PFSK-1 (cell line): ENCODE measurements at regions not wholly inside any gene's neighbourhood (a gene's known extent, or its start where the extent isn't known, plus 50 kb on each side); places are given as distances from the start of the nearest gene placed in this dataset.

Source experiments
- FOXP2 ChIP-seq: optimal IDR thresholded peaks from 2 replicates; pipeline ENCODE3; 2011; ENCODE audit warnings: borderline replicate concordance, control low read depth, inconsistent platforms; ENCODE audit not compliant: insufficient read depth; ENCODE audit errors: extremely low read length, extremely low read depth
- POLR2AphosphoS5 ChIP-seq: IDR thresholded peaks from 2 replicates; pipeline ENCODE4 v1.6.1; 2012; ENCODE audit warnings: low read depth, mild to moderate bottlenecking, control low read depth, low read length, moderate library complexity
- SIN3A ChIP-seq: IDR thresholded peaks from 2 replicates; pipeline ENCODE4 v1.6.1; 2012; ENCODE audit warnings: mild to moderate bottlenecking, low read length, moderate library complexity, borderline replicate concordance; ENCODE audit not compliant: insufficient read depth
- TAF1 ChIP-seq: IDR thresholded peaks from 2 replicates; pipeline ENCODE4 v1.6.1; 2012; ENCODE audit warnings: low read length, control low read depth, borderline replicate concordance; ENCODE audit not compliant: insufficient read depth
- TF ChIP-seq, protein P1 (sequence below), 2 experiments: IDR thresholded peaks; 2 replicates each; pipeline versions ENCODE4 v1.6.1 to v1.8.0; 2011 to 2012; ENCODE audit warnings: low read depth in 2 of 2, low read length in 2 of 2, control low read depth in 1 of 2, inconsistent platforms in 1 of 2, mild to moderate bottlenecking in 1 of 2, moderate library complexity in 1 of 2; ENCODE audit not compliant: insufficient read depth in 1 of 2

DNA sequence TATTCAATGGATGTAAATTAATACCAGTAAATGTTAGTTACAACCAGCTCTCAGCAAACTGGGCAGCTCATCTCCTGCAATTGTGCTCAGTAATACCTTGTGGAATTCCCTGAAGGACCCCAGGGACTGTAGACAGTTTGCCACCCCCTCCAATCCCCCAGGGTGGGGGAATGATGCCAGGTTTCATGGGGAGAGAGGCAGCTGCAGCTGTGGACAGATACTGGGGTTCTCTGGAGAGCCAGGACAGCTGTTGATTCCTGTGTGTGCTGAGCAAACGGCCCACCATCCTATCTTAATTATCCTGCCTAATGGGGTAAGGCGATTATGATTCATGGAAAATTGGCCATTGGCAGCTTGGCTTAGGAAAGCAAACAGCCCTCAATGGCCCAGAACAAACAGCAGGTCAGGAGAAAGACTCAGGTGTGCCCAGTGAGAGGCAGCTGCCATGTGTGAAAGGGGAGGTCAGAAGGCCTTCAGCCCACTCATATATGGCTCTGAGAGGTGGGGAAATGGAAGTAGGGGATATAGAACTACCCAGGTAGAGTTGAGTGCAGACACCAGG is 148.9 kb upstream of the CTTNBP2NL start:
- TF ChIP-seq TAF1: no peak
- TF ChIP-seq, protein P1, sequence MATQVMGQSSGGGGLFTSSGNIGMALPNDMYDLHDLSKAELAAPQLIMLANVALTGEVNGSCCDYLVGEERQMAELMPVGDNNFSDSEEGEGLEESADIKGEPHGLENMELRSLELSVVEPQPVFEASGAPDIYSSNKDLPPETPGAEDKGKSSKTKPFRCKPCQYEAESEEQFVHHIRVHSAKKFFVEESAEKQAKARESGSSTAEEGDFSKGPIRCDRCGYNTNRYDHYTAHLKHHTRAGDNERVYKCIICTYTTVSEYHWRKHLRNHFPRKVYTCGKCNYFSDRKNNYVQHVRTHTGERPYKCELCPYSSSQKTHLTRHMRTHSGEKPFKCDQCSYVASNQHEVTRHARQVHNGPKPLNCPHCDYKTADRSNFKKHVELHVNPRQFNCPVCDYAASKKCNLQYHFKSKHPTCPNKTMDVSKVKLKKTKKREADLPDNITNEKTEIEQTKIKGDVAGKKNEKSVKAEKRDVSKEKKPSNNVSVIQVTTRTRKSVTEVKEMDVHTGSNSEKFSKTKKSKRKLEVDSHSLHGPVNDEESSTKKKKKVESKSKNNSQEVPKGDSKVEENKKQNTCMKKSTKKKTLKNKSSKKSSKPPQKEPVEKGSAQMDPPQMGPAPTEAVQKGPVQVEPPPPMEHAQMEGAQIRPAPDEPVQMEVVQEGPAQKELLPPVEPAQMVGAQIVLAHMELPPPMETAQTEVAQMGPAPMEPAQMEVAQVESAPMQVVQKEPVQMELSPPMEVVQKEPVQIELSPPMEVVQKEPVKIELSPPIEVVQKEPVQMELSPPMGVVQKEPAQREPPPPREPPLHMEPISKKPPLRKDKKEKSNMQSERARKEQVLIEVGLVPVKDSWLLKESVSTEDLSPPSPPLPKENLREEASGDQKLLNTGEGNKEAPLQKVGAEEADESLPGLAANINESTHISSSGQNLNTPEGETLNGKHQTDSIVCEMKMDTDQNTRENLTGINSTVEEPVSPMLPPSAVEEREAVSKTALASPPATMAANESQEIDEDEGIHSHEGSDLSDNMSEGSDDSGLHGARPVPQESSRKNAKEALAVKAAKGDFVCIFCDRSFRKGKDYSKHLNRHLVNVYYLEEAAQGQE (IDR thresholded peaks at IDR 0.05; ENCODE audit: insufficient read depth in 1 of 2, low read depth in 2 of 2, low read length in 2 of 2): no peak
- TF ChIP-seq POLR2AphosphoS5: no peak
- no peak for TF ChIP-seq SIN3A
- TF ChIP-seq FOXP2: no peak

DNA sequence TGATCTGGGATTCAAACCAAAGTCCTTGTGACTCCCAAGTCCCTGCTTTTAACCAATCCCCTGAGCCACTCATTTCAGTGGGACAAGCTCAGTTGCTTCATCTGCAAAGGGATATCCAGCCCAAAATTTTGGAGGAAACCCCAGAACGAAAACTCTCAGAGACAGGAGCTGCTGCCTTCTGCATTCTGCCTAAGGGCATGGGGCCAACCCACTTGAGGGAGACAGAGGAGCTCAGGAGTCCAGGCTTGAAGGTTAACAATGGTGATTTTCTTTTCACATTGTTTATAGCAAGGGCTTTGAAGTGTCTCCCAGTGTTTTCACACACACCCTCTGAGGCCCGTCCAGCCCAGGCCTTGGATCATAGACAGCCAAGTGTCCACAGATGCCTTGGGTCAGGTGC is 148.1 kb upstream of the CTTNBP2NL start:
- TF ChIP-seq SIN3A: no peak
- TF ChIP-seq, protein P1 (IDR thresholded peaks at IDR 0.05; ENCODE audit: insufficient read depth in 1 of 2, low read depth in 2 of 2, low read length in 2 of 2): no peak
- no peak for TF ChIP-seq TAF1
- no peak for TF ChIP-seq FOXP2
- no peak for TF ChIP-seq POLR2AphosphoS5

DNA sequence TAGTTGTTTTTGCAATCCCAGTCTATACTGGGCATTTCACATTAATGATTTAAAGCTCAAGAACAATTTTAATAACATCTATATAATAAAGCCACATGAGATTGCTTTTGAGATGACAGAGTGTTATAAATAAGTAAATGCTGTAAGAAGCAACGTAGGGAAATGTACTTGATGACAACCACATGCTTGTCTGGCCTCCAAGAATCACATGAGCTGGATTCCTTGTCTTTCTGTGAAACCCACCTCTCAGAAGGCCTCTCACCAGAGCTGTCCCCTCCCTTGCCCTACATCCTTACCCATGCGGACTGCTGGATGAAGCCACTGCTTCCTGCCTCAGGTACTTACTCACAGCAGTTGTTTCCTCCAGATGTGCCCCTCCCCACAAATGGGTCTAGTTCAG is 145.1 kb upstream of the CTTNBP2NL start:
- no peak for TF ChIP-seq FOXP2
- TF ChIP-seq POLR2AphosphoS5: no peak
- no peak for TF ChIP-seq SIN3A
- no peak for TF ChIP-seq TAF1
- TF ChIP-seq, protein P1 (IDR thresholded peaks at IDR 0.05; ENCODE audit: insufficient read depth in 1 of 2, low read depth in 2 of 2, low read length in 2 of 2): no peak

DNA sequence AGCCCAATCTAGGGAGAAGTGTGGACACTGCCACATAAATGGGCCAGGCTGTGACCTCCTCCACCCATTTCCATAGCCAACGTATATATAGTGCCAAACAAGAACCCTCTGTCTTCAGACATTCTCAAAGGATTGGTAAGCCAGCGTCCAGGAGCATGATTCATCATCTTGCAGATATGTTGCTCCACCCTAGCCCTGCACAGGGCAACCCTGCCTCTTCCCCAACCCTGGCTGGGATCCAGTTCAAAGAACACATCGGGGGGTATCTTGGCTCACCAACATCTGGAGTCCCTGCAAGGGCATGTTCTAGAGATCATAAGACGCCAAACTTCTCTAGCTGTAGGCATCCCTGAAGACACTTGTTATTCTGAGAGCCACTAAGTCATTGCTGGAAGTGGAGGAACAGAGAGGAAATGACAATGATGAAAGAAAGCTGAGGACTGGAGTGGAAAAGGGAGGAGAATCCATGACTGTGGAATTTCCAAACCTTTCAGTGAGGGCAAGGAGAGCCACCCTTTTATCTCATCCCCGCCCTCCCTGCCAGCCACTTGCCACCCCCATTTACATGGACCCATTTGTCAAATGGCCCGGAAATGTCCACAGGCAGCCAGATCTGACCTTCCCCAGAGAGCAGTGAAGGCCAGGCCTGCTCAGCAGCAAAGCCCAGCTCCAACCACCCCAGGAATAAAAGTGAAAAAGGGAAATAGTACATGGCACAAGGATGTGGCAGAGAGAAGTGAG is 144.1 kb upstream of the CTTNBP2NL start:
- no peak for TF ChIP-seq POLR2AphosphoS5
- no peak for TF ChIP-seq FOXP2
- TF ChIP-seq SIN3A: no peak
- TF ChIP-seq, protein P1 (IDR thresholded peaks at IDR 0.05; ENCODE audit: insufficient read depth in 1 of 2, low read depth in 2 of 2, low read length in 2 of 2): no peak
- no peak for TF ChIP-seq TAF1

DNA sequence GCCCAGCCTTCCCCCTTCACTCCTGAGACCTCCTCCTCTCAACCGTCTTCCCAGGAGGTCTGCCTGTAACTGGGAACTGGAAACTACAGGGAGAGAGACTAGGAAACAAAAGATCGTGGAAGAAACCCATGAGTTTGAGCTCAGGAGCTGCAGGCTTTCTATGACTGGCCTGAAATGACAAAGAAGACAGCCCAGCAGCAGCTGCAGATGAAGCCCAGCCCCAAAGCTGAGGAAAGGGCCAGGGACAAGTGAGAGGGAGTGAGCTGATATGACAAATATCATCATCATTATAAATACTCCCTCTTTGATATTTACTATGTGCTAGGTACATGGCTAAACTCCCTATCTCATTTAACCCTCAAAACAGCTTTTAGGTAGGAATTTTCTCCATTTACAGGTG is 142.6 kb upstream of the CTTNBP2NL start:
- TF ChIP-seq TAF1 (no peak), SIN3A (no peak), POLR2AphosphoS5 (no peak), FOXP2 (no peak)
- TF ChIP-seq, protein P1 (IDR thresholded peaks at IDR 0.05; ENCODE audit: insufficient read depth in 1 of 2, low read depth in 2 of 2, low read length in 2 of 2): no peak
